Ureter (tissue), 1 donor: ENCODE measurements at regions not wholly inside any gene's neighbourhood (a gene's known extent, or its start where the extent isn't known, plus 50 kb on each side); places are given as distances from the start of the nearest gene placed in this dataset.

Experiments
- DNase-seq: peaks from one replicate; pipeline ENCODE4 v3.0.0-alpha.2; 2020; ENCODE audit warnings: low spot score
- donor health status: DM: yes; HTN: yes; CAD: no.

DNA sequence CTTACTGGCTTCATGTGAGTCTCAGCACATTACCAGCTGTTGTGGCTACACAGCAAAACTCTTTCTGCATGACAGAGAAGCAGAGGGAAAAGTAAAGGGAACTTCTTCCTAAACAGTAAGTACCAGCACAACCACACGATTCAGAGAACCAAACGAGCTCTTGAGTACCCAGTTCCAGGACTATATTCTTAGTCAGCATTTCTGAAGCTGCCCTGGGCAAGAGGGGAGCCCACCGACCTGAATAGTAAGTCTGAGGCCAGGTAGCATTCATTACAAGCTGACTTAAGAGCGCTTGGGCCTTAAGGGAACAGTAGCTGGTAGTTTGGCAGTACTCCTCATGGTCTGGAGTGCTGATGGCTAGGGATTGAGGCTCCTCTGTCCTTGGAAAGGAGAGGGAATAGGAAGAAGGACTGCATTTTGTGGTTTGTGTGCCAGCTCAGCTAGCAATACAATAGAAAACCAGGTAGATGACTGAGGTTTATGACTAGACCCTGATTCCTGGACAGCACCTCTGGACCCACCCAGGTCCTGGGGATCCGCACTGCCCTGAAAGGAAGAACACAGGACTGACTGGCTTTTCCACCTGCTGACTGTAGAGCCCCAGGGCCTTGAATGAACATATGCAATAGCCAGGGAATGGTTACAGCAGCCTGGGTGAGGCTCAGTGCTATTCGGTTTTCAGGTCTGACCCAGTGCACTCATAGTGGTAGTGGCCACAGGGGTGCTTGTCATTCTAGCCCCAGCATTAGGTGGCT, 396.8 kb upstream of the PRMT6 start:
- no peak for DNase-seq

DNA sequence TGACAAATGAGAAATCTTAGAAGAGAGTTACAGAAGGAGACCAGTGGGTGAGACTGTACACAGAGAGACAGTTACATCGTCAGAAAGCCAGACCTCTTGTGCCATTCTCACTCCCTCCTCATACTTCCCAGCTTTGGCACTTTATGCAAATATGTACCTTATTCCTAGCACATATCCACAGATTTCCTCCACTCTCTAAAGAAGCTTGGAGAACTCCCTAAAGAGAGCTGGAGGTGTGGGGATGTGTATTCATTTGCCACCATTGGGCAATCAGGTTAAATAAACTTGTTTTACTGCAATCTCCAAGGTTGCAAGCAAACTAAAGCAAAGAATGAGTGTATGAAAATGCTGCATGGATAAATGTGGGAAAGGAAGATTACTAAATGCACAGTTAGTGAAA, 380.9 kb upstream of the PRMT6 start:
- no peak for DNase-seq

- no peak for DNase-seq
These were observed 380.5 kb upstream of the PRMT6 start for GRCh38 chr1:106676021-106676420.

DNA sequence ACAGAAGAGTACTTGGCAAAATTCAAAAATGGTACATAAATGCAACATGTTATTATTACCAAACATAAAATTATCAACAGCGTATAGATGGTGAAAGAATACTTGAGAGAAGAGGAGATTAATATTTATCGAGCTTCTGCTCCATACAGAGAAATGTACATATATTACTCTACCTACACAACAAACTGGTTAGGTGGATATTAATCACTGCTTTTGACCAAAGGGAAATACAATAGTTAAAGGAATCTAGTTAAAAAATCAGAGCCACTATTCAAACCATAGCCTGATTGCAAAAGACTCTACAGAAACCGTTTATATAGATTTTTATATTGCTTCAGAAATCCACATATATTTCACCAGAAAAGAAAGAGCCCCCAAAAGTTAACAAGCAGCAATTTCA, 379.3 kb upstream of the PRMT6 start:
- DNase-seq = no peak

GRCh38 chr1:106677721-106678120, 378.8 kb upstream of the PRMT6 start:
- no peak for DNase-seq

- DNase-seq = no peak
These were observed 378.0 kb upstream of the PRMT6 start for GRCh38 chr1:106678279-106679050.

DNA sequence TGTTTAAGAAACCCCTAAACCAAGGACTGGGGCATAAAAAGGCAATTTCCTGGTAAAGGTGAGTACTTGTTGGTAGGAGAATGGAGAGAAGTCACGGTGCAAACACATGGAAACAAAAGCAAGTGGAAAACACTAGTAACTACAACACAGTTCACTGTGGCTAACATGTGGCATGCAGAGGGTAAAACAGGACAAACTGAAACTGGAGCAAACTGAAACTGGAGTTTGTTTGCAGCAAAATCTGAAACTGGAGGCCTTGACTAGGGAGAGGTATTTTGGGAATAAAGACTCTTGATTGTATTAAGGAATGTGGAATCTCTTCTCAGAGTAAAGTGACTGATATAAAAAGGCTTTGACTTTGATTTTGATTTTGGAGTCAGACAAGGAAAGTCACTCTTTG, 376.3 kb upstream of the PRMT6 start:
- no peak for DNase-seq

DNA sequence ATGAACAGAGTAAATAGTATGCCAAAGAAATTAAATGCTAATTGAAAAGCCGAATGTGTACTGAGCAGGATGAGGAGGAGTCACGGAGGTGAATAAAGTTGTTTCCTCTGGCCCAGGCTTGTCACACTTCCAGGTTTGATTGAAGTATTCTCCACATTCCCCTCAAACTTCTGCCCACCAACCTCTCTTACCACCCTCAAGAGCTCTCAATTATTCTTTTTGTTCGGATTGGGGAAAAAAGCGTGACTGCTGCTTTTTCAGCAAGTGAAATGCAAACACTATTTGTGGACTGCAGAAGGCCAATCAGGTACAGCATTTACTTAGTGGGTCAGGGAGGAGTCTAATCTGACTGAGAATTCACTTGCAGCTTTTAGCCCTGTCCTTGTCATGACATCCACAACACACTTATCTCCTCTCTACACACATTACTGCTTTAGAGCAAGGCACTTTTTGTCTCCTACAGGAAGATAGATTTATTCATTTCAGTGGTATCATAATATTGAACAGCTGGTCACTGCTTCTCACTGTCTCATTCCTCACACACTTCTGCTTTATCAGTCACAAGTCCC, 375.6 kb upstream of the PRMT6 start:
- no peak for DNase-seq

DNA sequence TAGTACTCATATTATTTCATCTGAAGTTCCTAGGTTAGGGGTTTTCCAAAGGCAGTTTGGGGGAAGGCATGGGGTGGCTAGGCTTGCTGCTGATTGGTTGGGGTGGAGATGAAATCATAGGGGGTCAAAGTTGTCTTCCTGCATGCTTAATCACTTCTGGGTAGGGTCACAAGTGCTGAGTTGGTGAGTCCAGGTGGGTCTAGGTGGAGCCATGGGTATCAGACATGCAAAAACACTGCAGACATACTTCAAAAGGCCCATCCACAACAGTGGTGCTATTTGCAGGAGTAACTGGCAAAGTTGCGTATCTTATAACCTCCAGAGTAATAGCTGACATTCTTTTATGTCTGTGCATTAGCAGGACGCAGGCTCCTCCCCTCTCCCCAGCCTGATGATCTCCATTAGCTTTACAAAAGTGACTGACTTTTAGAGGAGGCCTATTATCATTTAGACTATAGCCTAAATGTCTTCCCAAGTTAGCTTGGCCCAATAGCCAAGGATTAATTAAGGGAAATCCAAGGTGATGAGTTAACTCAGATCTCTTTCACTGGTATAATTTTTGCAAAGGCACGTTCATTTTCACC, 374.4 kb upstream of the PRMT6 start:
- DNase-seq = no peak

GRCh38 chr1:106688446-106688845, 368.0 kb upstream of the PRMT6 start:
- DNase-seq = no peak

DNA sequence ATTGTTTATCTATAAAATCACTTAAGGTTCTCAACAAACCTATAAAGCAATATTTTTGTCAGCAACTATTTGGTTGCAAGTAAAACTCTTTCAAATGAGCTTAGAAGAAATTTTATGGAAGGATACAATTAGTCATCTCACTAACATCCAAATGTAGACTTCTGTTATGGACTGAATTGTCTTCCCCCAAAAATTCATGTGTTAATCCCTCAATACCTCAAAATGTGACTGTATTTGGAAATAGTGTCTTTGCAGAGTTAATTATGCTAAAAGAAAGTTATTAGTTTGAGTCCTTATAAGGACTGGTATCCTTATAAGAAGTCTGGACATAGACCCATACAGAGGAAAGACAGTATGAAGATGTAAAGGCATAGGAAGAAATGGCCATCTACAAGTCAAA, 357.8 kb upstream of the PRMT6 start:
- no peak for DNase-seq

DNA sequence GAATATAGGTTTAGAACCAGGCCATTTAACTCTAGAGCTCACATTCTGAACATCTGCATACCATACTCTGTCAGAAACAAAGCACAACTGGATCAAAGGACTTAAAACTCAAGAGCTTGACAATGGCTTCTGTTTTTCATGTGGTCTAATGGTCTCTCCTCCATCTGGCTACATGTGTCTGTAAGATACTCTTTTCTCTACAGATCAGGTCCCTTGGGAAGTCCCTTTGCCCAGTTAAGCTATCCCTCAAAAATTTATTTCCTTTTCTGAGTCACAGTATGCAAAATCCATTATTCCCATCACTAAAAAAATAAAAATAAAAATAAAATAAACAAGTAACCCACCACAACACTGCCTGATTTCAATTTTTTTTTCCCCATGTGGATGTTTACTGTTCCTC, 357.0 kb upstream of the PRMT6 start:
- no peak for DNase-seq

- DNase-seq = no peak
These were observed 356.3 kb upstream of the PRMT6 start for GRCh38 chr1:106700211-106700610.

- DNase-seq = no peak
These were observed 350.5 kb upstream of the PRMT6 start for GRCh38 chr1:106705971-106706370.

GRCh38 chr1:106717591-106717990, 338.9 kb upstream of the PRMT6 start:
- no peak for DNase-seq

GRCh38 chr1:106721790-106722189, 334.7 kb upstream of the PRMT6 start:
- DNase-seq = no peak

DNA sequence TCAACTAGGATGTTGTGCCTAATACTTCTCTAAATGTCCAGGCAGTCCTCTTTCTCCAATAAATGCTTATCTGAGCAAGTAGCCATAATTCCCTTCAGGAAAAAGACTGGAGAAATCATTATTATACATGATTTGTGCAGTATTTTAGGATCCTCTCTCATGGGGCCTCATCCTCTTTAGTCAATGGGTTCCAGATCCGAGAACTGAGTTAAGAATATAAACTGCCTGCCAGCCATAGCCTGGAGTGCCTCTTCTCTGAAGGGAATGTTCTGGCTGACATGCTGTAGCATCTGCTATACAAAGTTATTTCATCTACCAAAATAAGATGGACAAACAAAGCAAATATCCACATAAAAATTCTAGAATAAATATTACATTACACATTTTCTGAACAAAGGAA, 334.0 kb upstream of the PRMT6 start:
- DNase-seq = no peak

- DNase-seq = no peak
These were observed 329.3 kb upstream of the PRMT6 start for GRCh38 chr1:106727171-106727570.

GRCh38 chr1:106746448-106747085, 309.9 kb upstream of the PRMT6 start:
- no peak for DNase-seq

GRCh38 chr1:106747232-106747631, 309.2 kb upstream of the PRMT6 start:
- no peak for DNase-seq

- DNase-seq = no peak
These were observed 308.7 kb upstream of the PRMT6 start for GRCh38 chr1:106747791-106748190.

DNA sequence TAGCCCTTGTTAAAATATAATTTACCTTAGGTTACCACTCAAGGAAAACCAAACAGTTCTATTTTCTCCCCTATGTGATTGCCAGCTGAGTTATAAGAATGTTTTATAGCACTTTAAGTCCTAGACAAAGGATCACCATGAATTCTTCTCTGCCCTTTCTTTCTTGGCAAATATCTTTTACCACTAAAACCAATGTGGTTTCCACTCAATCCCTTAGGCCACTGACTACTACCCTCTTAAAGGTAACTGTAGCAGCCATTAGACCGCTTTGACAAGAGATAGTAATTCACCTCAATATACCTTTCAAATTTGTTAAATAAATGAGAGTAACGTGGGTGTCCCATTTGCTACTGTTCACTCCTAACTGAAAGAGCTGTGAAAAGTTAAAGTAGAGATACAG, 307.9 kb upstream of the PRMT6 start:
- DNase-seq = no peak
